IMR-90 (cell line): ENCODE measurements at regions not wholly inside any gene's neighbourhood (a gene's known extent, or its start where the extent isn't known, plus 50 kb on each side); places are given as distances from the start of the nearest gene placed in this dataset.
"Not testable (repeated sequence)": the region's sequence is repeated elsewhere in the genome, so short reads cannot be mapped to it uniquely, and the experiment has no call there.

ENCODE experiments used
- ATAC-seq: fragments of 200-7000 bp; cut with Tn5 transposase; 2 replicates; pipeline ENCODE4 v1.9.1; 2020; ENCODE audit warnings: low read depth, mild to moderate bottlenecking, moderate library complexity
- BruUV-seq: library from RNA; stranded (reverse); fragments of 400-500 nt; replicated peaks from 2 replicates; lab custom pipeline; 2021; lab: Mats Ljungman, UMichigan
- CTCF ChIA-PET: fragments of 300-600 bp; formaldehyde crosslinking; extraction: SDS; loops from one replicate; lab custom pipeline; 2021; ENCODE audit warnings: antibody characterized with exemption; lab: Yijun Ruan, JAX
- POLR2A ChIA-PET: fragments of 300-600 bp; sonication (Branson Sonifier 250); formaldehyde crosslinking; loops from one replicate; lab custom pipeline; 2022; ENCODE audit warnings: antibody characterized with exemption; ENCODE audit not compliant: unreplicated experiment; lab: Charles Lee
- DNase-seq: peaks from one replicate; pipeline ENCODE4 v3.0.0; 2013
- H2AFZ ChIP-seq: replicated peaks from 2 replicates; pipeline ENCODE3; 2013; ENCODE audit warnings: low read length, mild to moderate bottlenecking; ENCODE audit not compliant: poor library complexity
- H2AK5ac ChIP-seq: 2 replicates; pipeline ENCODE4 v1.6.1; 2013; ENCODE audit warnings: low read depth, low read length, inconsistent platforms
- H2AK9ac ChIP-seq: replicated peaks from 2 replicates; pipeline ENCODE3; 2013; ENCODE audit warnings: mild to moderate bottlenecking, low read depth, low read length, moderate library complexity; ENCODE audit not compliant: poor library complexity
- H2BK120ac ChIP-seq: 2 replicates; pipeline ENCODE4 v1.6.1; 2013; ENCODE audit warnings: low read depth, low read length, inconsistent platforms
- H2BK15ac ChIP-seq: 3 replicates; pipeline ENCODE4 v1.6.1; 2013; ENCODE audit warnings: low read depth, low read length, inconsistent platforms
- H2BK20ac ChIP-seq: 2 replicates; pipeline ENCODE4 v1.6.1; 2013; ENCODE audit warnings: low read depth, mild to moderate bottlenecking, inconsistent platforms, low read length, moderate library complexity
- H2BK5ac ChIP-seq: 2 replicates; pipeline ENCODE4 v1.6.1; 2013; ENCODE audit warnings: mild to moderate bottlenecking, low read depth, low read length, inconsistent platforms; ENCODE audit not compliant: poor library complexity, severe bottlenecking
- H3K14ac ChIP-seq: replicated peaks from 2 replicates; pipeline ENCODE4 v1.6.1; 2013; ENCODE audit warnings: low read depth, low read length, inconsistent platforms
- H3K18ac ChIP-seq: 2 replicates; pipeline ENCODE4 v1.6.1; 2013; ENCODE audit warnings: low read depth, low read length, control low read depth
- H3K23ac ChIP-seq: 2 replicates; pipeline ENCODE4 v1.6.1; 2013; ENCODE audit warnings: low read depth, low read length, inconsistent platforms
- H3K27ac ChIP-seq: 2 replicates; pipeline ENCODE4 v1.5.1; 2013; ENCODE audit warnings: mild to moderate bottlenecking, control low read depth, low read length; ENCODE audit not compliant: insufficient read depth
- H3K27me3 ChIP-seq: 2 replicates; pipeline ENCODE4 v1.6.1; 2013; ENCODE audit warnings: low read length; ENCODE audit not compliant: control insufficient read depth, insufficient read depth
- H3K36me3 ChIP-seq: 2 replicates; pipeline ENCODE4 v1.6.1; 2013; ENCODE audit warnings: low read length, mixed read lengths; ENCODE audit not compliant: control insufficient read depth, insufficient read depth
- H3K4ac ChIP-seq: 2 replicates; pipeline ENCODE4 v1.6.1; 2013; ENCODE audit warnings: low read depth, low read length, inconsistent platforms
- H3K4me1 ChIP-seq: 2 replicates; pipeline ENCODE4 v1.6.1; 2013; ENCODE audit warnings: low read length, mixed read lengths; ENCODE audit not compliant: control insufficient read depth, insufficient read depth
- H3K4me2 ChIP-seq: 2 replicates; pipeline ENCODE4 v1.6.1; 2013; ENCODE audit warnings: low read depth, mild to moderate bottlenecking, control low read depth, low read length, moderate library complexity
- H3K4me3 ChIP-seq: 2 replicates; pipeline ENCODE4 v1.5.1; 2013; ENCODE audit warnings: low read depth, mild to moderate bottlenecking, control low read depth, low read length, moderate library complexity; ENCODE audit not compliant: insufficient read depth
- H3K56ac ChIP-seq: 2 replicates; pipeline ENCODE4 v1.6.1; 2013; ENCODE audit warnings: low read length, inconsistent platforms; ENCODE audit not compliant: insufficient read depth; ENCODE audit errors: extremely low read depth
- H3K79me1 ChIP-seq, 2 experiments: 2 replicates each; pipeline ENCODE4 v1.6.1; 2013; ENCODE audit warnings: low read length in 2 of 2, inconsistent platforms in 1 of 2, low read depth in 1 of 2
- H3K9ac ChIP-seq: 2 replicates; pipeline ENCODE4 v1.6.1; 2013; ENCODE audit warnings: low read depth, low read length, control low read depth
- H3K9me1 ChIP-seq: 2 replicates; pipeline ENCODE4 v1.6.1; 2013; ENCODE audit warnings: low read length, inconsistent platforms; ENCODE audit not compliant: insufficient read depth
- H3K9me3 ChIP-seq: 2 replicates; pipeline ENCODE4 v1.6.1; 2013; ENCODE audit warnings: low read length; ENCODE audit not compliant: control insufficient read depth, insufficient read depth
- H4K20me1 ChIP-seq: 2 replicates; pipeline ENCODE4 v1.6.1; 2013; ENCODE audit warnings: low read length, inconsistent platforms; ENCODE audit not compliant: insufficient read depth
- H4K5ac ChIP-seq: 2 replicates; pipeline ENCODE4 v1.6.1; 2013; ENCODE audit warnings: mild to moderate bottlenecking, low read depth, low read length, control low read depth
- H4K8ac ChIP-seq, 2 experiments: 2 replicates each; pipeline ENCODE4 v1.6.1; 2013; ENCODE audit warnings: low read depth in 2 of 2, low read length in 2 of 2, control low read depth in 1 of 2, inconsistent platforms in 1 of 2
- H4K91ac ChIP-seq: 2 replicates; pipeline ENCODE4 v1.6.1; 2013; ENCODE audit warnings: low read depth, low read length, inconsistent platforms; ENCODE audit not compliant: insufficient read depth
- WGBS, 2 experiments: methylation state at CpG; one replicate each; pipeline versions ENCODE4 v1.1.5 to v1.1.7; 2013; ENCODE audit warnings: missing lambda C conversion rate in 2 of 2; ENCODE audit not compliant: insufficient read length in 1 of 2; ENCODE audit errors: extremely low coverage in 2 of 2; 5-methylcytosine and 5-hydroxymethylcytosine counted together
- dilution Hi-C: fragments of 300-500 bp; cut with HindIII; formaldehyde crosslinking; loops from one replicate; pipeline ENCODE4 v1.14.3; 2018; ENCODE audit warnings: low sequenced_read_pairs; ENCODE audit not compliant: unreplicated experiment
- in situ Hi-C: fragments of 300-500 bp; cut with MboI; formaldehyde crosslinking; loops from 3 replicates; pipeline ENCODE4 v1.14.3; 2019; ENCODE audit warnings: low sequenced_read_pairs, inconsistent platforms, mixed read lengths
- intact Hi-C: fragments of 100-400 bp; cut with micrococcal nuclease; formaldehyde crosslinking; loops from 2 replicates; pipeline ENCODE4 v1.10.0; 2022

- dilution Hi-C loops, CTCF ChIA-PET, H3K4me2 ChIP-seq: not testable (repeated sequence)
Measured at GRCh38 chr17:47056687-47057086, 77.6 kb upstream of the RPRML start.

More at GRCh38 chr17:47056687-47057086, 77.6 kb upstream of the RPRML start:
- H4K5ac ChIP-seq, H3K4me3 ChIP-seq, H2BK5ac ChIP-seq, BruUV-seq, H2AK5ac ChIP-seq, intact Hi-C loops, POLR2A ChIA-PET, H3K9ac ChIP-seq, H3K27me3 ChIP-seq, H2AFZ ChIP-seq, H2BK15ac ChIP-seq, H3K23ac ChIP-seq, H4K8ac ChIP-seq, H2BK120ac ChIP-seq, DNase-seq, H3K27ac ChIP-seq, H3K9me1 ChIP-seq, H4K91ac ChIP-seq, H3K14ac ChIP-seq, H3K56ac ChIP-seq, H3K4ac ChIP-seq, H3K9me3 ChIP-seq, H4K20me1 ChIP-seq, in situ Hi-C loops, H3K79me1 ChIP-seq, H3K18ac ChIP-seq, H2BK20ac ChIP-seq, H2AK9ac ChIP-seq, ATAC-seq, H3K4me1 ChIP-seq: not testable (repeated sequence)
- H3K36me3 ChIP-seq: peaks cover 23% of the 10 kb centered on the region
- no CpG with 5 or more reads among the region's 9 CpGs for WGBS, 2 experiments
